A673 (cell line): ENCODE measurements at regions not wholly inside any gene's neighbourhood (a gene's known extent, or its start where the extent isn't known, plus 50 kb on each side); places are given as distances from the start of the nearest gene placed in this dataset.

Experiments
- BruUV-seq: library from RNA; stranded (reverse); fragments of 400-500 nt; replicated peaks from 2 replicates; lab custom pipeline; 2021; lab: Mats Ljungman, UMichigan
- CTCF ChIA-PET: fragments of 300-600 bp; sonication (Branson Sonifier 250); formaldehyde crosslinking; loops from one replicate; lab custom pipeline; 2022; ENCODE audit warnings: antibody characterized with exemption; lab: Charles Lee
- POLR2A ChIA-PET: fragments of 300-600 bp; sonication (Branson Sonifier 250); formaldehyde crosslinking; loops from one replicate; lab custom pipeline; 2022; ENCODE audit warnings: antibody characterized with exemption; ENCODE audit not compliant: low non-redundant PET; lab: Charles Lee
- DNase-seq: peaks from one replicate; pipeline ENCODE4 v3.0.0-alpha.2; 2015; ENCODE audit warnings: low spot score
- H3K27ac ChIP-seq: fragments of 200-600 bp; sonication (generic); 2 replicates; pipeline ENCODE4 v1.5.1; 2016; ENCODE audit warnings: mixed run types, low read depth, mild to moderate bottlenecking, mixed read lengths, antibody characterized with exemption, low read length; ENCODE audit not compliant: poor library complexity, severe bottlenecking
- H3K27me3 ChIP-seq: fragments of 200-600 bp; sonication (generic); replicated peaks from 2 replicates; pipeline ENCODE4 v1.6.1; 2017; ENCODE audit warnings: mixed run types, low read depth, mild to moderate bottlenecking, mixed read lengths, antibody characterized with exemption, low read length; ENCODE audit not compliant: insufficient read depth, poor library complexity
- H3K36me3 ChIP-seq: fragments of 200-600 bp; sonication (generic); 2 replicates; pipeline ENCODE4 v1.6.1; 2016; ENCODE audit warnings: mixed run types, mild to moderate bottlenecking, mixed read lengths, antibody characterized with exemption, low read length; ENCODE audit not compliant: insufficient read depth, poor library complexity, severe bottlenecking
- H3K4me1 ChIP-seq: fragments of 200-600 bp; sonication (generic); 2 replicates; pipeline ENCODE4 v1.6.1; 2017; ENCODE audit warnings: mixed run types, mild to moderate bottlenecking, mixed read lengths, antibody characterized with exemption, low read length; ENCODE audit not compliant: insufficient read depth, poor library complexity, severe bottlenecking
- H3K4me3 ChIP-seq: fragments of 200-600 bp; sonication (generic); 2 replicates; pipeline ENCODE4 v1.5.1; 2016; ENCODE audit warnings: low read depth, mixed run types, mild to moderate bottlenecking, mixed read lengths, low read length; ENCODE audit not compliant: poor library complexity, severe bottlenecking
- H3K9me3 ChIP-seq: fragments of 200-600 bp; sonication (generic); 2 replicates; pipeline ENCODE4 v1.6.1; 2016; ENCODE audit warnings: mixed run types, low read depth, mild to moderate bottlenecking, mixed read lengths, antibody characterized with exemption, low read length; ENCODE audit not compliant: poor library complexity, severe bottlenecking
- EZH2 ChIP-seq: fragments of 200-600 bp; sonication (generic); IDR thresholded peaks from 2 replicates; pipeline ENCODE4 v1.6.1; 2017; ENCODE audit warnings: borderline replicate concordance, low read depth, mild to moderate bottlenecking, mixed read lengths, antibody characterized with exemption, low read length; ENCODE audit not compliant: poor library complexity, severe bottlenecking
- intact Hi-C: fragments of 100-400 bp; cut with micrococcal nuclease; formaldehyde crosslinking; loops from one replicate; pipeline ENCODE4 v1.10.0; 2022; ENCODE audit not compliant: unreplicated experiment
- TF ChIP-seq, protein P1 (sequence below): fragments of 300-800, 200-600 bp; sonication (generic); conservative IDR thresholded peaks from 2 replicates; pipeline ENCODE4 v1.5.1; 2017; ENCODE audit warnings: low read depth, mild to moderate bottlenecking, antibody characterized with exemption, low read length, moderate library complexity, mixed read lengths

DNA sequence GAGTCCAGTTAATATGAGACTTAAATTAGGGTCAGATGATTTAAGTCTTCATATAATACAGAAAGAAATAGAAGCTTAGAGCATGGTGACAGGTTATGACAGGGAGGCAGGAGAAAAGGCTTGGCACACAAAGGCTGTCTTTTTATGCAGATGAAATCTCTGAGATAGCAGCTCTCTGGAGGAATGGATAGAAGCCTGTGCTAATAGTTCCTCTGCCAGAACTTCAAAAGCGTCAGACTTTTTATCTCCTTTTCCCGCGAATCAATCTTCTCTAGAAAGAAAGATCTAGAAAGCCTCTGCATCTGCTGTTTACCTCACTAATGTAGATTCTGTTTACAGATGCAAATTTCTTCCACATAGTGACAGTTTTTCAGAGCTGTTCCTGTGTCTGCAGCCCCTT lies 1106.2 kb downstream of the XPNPEP1 start:
- H3K36me3 ChIP-seq: no peaks in the 10 kb centered on the region
- BruUV-seq: no TSS peak
- H3K9me3 ChIP-seq: no peaks in the 10 kb centered on the region
- ChIA-PET CTCF (no interaction called here), POLR2A (no interaction called here)
- H3K27me3 ChIP-seq: no peaks in the 10 kb centered on the region
- intact Hi-C loops: no loop called here
- peaks cover 4% of the 10 kb centered on the region for H3K4me1 ChIP-seq
- no peak overlapping the region for H3K4me3 ChIP-seq
- TF ChIP-seq EZH2: no peak
- TF ChIP-seq, protein P1, sequence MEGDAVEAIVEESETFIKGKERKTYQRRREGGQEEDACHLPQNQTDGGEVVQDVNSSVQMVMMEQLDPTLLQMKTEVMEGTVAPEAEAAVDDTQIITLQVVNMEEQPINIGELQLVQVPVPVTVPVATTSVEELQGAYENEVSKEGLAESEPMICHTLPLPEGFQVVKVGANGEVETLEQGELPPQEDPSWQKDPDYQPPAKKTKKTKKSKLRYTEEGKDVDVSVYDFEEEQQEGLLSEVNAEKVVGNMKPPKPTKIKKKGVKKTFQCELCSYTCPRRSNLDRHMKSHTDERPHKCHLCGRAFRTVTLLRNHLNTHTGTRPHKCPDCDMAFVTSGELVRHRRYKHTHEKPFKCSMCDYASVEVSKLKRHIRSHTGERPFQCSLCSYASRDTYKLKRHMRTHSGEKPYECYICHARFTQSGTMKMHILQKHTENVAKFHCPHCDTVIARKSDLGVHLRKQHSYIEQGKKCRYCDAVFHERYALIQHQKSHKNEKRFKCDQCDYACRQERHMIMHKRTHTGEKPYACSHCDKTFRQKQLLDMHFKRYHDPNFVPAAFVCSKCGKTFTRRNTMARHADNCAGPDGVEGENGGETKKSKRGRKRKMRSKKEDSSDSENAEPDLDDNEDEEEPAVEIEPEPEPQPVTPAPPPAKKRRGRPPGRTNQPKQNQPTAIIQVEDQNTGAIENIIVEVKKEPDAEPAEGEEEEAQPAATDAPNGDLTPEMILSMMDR: no peak
- no peak overlapping the region for H3K27ac ChIP-seq
- DNase-seq: no peak

DNA sequence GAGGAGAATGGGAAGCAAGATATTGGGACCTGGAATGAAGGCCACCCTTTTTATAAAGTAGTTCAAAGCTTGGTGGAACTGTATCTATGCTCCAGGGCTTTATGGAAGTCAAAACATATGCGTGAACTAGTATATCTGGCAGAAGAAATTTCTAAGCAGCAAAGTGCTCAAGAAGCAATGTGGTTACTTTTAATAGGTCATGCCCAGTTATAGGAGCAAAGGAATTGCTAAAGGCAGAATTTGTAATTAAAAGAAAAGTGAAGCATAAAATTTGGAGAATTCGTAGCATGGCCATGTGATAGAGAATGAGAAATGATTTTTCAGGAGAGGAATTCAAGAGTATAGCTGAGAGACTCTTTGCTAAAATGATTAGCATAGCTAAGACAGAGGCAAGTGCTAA lies 1110.4 kb downstream of the XPNPEP1 start:
- no peak overlapping the region for H3K27ac ChIP-seq
- H3K36me3 ChIP-seq: no peaks in the 10 kb centered on the region
- H3K9me3 ChIP-seq: no peaks in the 10 kb centered on the region
- ChIA-PET POLR2A (no interaction called here), CTCF (no interaction called here)
- TF ChIP-seq EZH2: no peak
- BruUV-seq: no TSS peak
- H3K4me1 ChIP-seq: peaks cover 3% of the 10 kb centered on the region
- intact Hi-C loops: no loop called here
- DNase-seq: no peak
- no peaks in the 10 kb centered on the region for H3K27me3 ChIP-seq
- H3K4me3 ChIP-seq: no peak overlapping the region

DNA sequence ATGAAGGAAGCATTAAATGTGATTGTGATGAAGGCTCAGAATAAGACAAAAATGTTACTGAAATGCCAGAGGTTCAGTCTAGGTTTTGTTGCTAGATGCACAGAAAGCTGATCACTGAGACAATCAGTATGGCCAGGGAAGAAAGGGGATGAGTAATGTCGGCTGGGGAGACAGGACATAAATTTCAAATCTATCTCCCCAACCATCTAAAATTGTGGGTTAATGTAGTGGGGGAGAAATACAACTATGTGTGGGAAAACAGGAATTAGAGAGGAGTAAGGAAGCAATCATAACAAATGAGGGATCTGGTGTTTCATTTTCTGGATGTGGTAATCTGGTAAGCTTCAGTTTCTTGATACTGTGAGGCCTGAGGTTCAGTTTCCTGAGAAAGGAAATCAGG lies 1111.0 kb downstream of the XPNPEP1 start:
- H3K9me3 ChIP-seq: no peaks in the 10 kb centered on the region
- H3K4me3 ChIP-seq: no peak overlapping the region
- no peaks in the 10 kb centered on the region for H3K4me1 ChIP-seq
- intact Hi-C loops: no loop called here
- DNase-seq: no peak
- no peak overlapping the region for H3K27ac ChIP-seq
- CTCF ChIA-PET: no interaction called here
- TF ChIP-seq, protein P1: no peak
- no peak for TF ChIP-seq EZH2
- no TSS peak for BruUV-seq
- H3K27me3 ChIP-seq: no peaks in the 10 kb centered on the region
- no peaks in the 10 kb centered on the region for H3K36me3 ChIP-seq
- POLR2A ChIA-PET: no interaction called here

DNA sequence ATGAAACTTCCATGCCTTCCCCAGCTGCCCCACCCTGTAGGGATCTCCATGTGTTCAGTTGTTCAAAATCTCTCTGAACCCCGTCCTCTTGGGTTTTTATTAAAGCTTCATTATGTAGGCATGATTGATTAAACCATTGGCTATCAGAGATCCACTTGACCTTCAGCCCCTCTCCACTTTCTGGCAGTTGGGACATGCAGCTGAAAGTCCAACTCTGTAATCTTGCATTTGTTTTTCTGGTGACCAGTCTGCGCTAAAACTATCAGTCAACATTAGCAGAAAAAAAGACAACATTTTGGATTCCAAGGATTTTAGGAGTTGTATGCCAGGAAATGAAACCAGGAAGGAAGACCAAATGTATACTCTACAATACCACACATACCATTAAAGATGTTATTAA lies 1115.1 kb downstream of the XPNPEP1 start:
- Histone ChIP-seq H3K4me1 (no peaks in the 10 kb centered on the region), H3K27me3 (no peaks in the 10 kb centered on the region), H3K4me3 (no peak overlapping the region), H3K27ac (no peak overlapping the region), H3K36me3 (no peaks in the 10 kb centered on the region), H3K9me3 (no peaks in the 10 kb centered on the region)
- ChIA-PET CTCF (no interaction called here), POLR2A (no interaction called here)
- no TSS peak for BruUV-seq
- intact Hi-C loops: no loop called here
- TF ChIP-seq EZH2: no peak
- TF ChIP-seq, protein P1: no peak
- DNase-seq: no peak
